ENCODE measurements at regions not wholly inside any gene's neighbourhood (a gene's known extent, or its start where the extent isn't known, plus 50 kb on each side); places are given as distances from the start of the nearest gene placed in this dataset.

- Mint-ChIP-seq H3K27ac (no peak overlapping the region), H3K36me3 (no peaks in the 10 kb centered on the region), H3K4me3 (no peak overlapping the region), H3K9me3 (no peaks in the 10 kb centered on the region), H3K4me1 (no peaks in the 10 kb centered on the region), H3K27me3 (no peaks in the 10 kb centered on the region)
- ATAC-seq (ENCODE audit: low read depth) (no peak), DNase-seq (ENCODE audit: low spot score in 2 of 2) (no peak)
Observed at GRCh38 chr16:59252317-59252716, 518.2 kb upstream of the GOT2 start.

DNA sequence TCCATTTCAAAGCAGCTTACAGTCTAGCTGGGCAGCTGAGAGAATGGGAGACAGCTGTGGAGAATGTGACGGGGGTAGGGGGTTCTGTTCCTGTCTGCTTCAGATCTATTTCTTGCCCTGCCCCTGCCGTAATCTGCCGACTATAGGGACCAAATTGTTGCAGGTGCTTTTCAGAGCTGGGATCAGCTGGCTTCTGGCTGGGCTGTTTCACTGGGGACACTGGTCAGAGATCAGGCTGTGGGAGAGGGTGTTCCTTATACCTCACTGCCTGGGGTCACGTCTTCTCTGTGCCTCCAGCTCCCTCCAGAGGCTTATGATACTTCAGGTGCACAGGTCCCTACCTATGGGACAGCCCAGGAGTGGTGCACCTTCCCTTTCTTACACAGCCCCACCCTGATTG is 514.9 kb upstream of the GOT2 start:
- H3K4me3 Mint-ChIP-seq = no peak overlapping the region
- H3K9me3 Mint-ChIP-seq = no peaks in the 10 kb centered on the region
- H3K27ac Mint-ChIP-seq = no peak overlapping the region
- no peak for ATAC-seq (ENCODE audit: low read depth)
- no peak for DNase-seq (ENCODE audit: low spot score in 2 of 2)
- H3K27me3 Mint-ChIP-seq = no peaks in the 10 kb centered on the region
- no peaks in the 10 kb centered on the region for H3K4me1 Mint-ChIP-seq
- no peaks in the 10 kb centered on the region for H3K36me3 Mint-ChIP-seq

DNA sequence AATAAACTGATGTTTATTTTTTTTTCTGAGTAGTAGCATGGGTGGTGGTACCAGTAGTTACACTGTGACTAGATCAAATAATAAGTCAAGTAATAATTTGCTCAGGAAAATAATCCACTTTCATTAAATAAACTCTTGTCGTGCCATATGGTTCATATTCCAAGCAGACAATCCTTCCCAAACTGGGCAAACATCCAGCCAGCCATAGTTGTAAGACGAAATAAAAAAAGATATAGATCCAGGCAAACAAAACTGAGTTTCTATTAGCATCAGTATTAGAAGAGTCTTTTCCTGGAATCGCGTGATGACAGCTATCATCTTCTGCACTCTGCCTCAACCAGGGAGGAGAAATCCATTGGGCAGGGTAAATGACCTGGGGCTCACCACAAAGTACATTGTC is 508.4 kb upstream of the GOT2 start:
- DNase-seq (ENCODE audit: low spot score in 2 of 2) (no peak), ATAC-seq (ENCODE audit: low read depth) (no peak)
- Mint-ChIP-seq H3K4me3 (no peak overlapping the region), H3K27ac (no peak overlapping the region), H3K9me3 (peaks cover 7% of the 10 kb centered on the region), H3K36me3 (no peaks in the 10 kb centered on the region), H3K4me1 (no peaks in the 10 kb centered on the region), H3K27me3 (no peaks in the 10 kb centered on the region)

- Mint-ChIP-seq H3K27ac (no peak overlapping the region), H3K36me3 (no peaks in the 10 kb centered on the region), H3K4me1 (no peaks in the 10 kb centered on the region), H3K4me3 (no peak overlapping the region), H3K9me3 (peaks cover 9% of the 10 kb centered on the region), H3K27me3 (no peaks in the 10 kb centered on the region)
- ATAC-seq (ENCODE audit: low read depth) = no peak
- DNase-seq (ENCODE audit: low spot score in 2 of 2) = no peak
Observed at GRCh38 chr16:59238246-59238645, 504.1 kb upstream of the GOT2 start.

GRCh38 chr16:59236804-59237458 is 502.8 kb upstream of the GOT2 start:
- no peak for DNase-seq (ENCODE audit: low spot score in 2 of 2)
- H3K27ac Mint-ChIP-seq = no peak overlapping the region
- no peaks in the 10 kb centered on the region for H3K4me1 Mint-ChIP-seq
- no peaks in the 10 kb centered on the region for H3K36me3 Mint-ChIP-seq
- ATAC-seq (ENCODE audit: low read depth) = no peak
- no peaks in the 10 kb centered on the region for H3K27me3 Mint-ChIP-seq
- H3K4me3 Mint-ChIP-seq = no peak overlapping the region
- H3K9me3 Mint-ChIP-seq = peaks cover 7% of the 10 kb centered on the region

- Mint-ChIP-seq H3K36me3 (no peaks in the 10 kb centered on the region), H3K4me1 (no peaks in the 10 kb centered on the region), H3K9me3 (no peaks in the 10 kb centered on the region), H3K27ac (no peak overlapping the region), H3K4me3 (no peak overlapping the region), H3K27me3 (no peaks in the 10 kb centered on the region)
- no peak for DNase-seq (ENCODE audit: low spot score in 2 of 2)
- ATAC-seq (ENCODE audit: low read depth) = no peak
Observed at GRCh38 chr16:59224401-59224800, 490.3 kb upstream of the GOT2 start.

DNA sequence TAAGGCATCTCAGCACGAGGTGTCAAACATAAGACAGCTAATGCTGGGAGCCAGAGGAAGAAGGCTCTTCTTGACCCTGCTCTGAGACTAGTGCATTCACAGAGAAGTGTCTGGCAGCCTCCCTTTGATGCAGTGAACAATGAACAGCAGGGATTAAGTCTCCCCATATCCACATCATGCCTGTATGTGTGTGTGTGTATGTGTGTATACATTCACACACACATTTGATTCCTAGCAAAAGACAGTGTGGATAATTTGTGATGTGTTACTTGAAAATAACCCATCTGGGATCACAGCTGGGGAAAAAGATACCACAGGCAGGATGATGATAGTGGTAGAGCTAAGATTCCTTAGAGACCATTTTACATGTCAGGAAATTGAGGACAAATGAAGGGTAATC is 485.9 kb upstream of the GOT2 start:
- Mint-ChIP-seq H3K27me3 (no peaks in the 10 kb centered on the region), H3K36me3 (no peaks in the 10 kb centered on the region)
- no peak for ATAC-seq (ENCODE audit: low read depth)

GRCh38 chr16:59216291-59216690 is 482.2 kb upstream of the GOT2 start:
- Mint-ChIP-seq H3K27me3 (no peaks in the 10 kb centered on the region), H3K36me3 (no peaks in the 10 kb centered on the region), H3K9me3 (peaks cover 5% of the 10 kb centered on the region), H3K4me1 (no peaks in the 10 kb centered on the region), H3K4me3 (no peak overlapping the region), H3K27ac (no peak overlapping the region)
- ATAC-seq (ENCODE audit: low read depth) (no peak), DNase-seq (ENCODE audit: low spot score in 2 of 2) (no peak)

More for the DNA sequence above, 485.9 kb upstream of the GOT2 start:
- no peak overlapping the region for H3K4me3 Mint-ChIP-seq
- no peak for DNase-seq (ENCODE audit: low spot score in 2 of 2)
- peaks cover 5% of the 10 kb centered on the region for H3K9me3 Mint-ChIP-seq
- no peak overlapping the region for H3K27ac Mint-ChIP-seq
- no peaks in the 10 kb centered on the region for H3K4me1 Mint-ChIP-seq

GRCh38 chr16:59214455-59214854 is 480.3 kb upstream of the GOT2 start:
- H3K9me3 Mint-ChIP-seq = peaks cover 5% of the 10 kb centered on the region
- H3K27ac Mint-ChIP-seq = no peak overlapping the region
- no peaks in the 10 kb centered on the region for H3K27me3 Mint-ChIP-seq
- H3K36me3 Mint-ChIP-seq = no peaks in the 10 kb centered on the region
- ATAC-seq (ENCODE audit: low read depth) (no peak), DNase-seq (ENCODE audit: low spot score in 2 of 2) (no peak)
- no peaks in the 10 kb centered on the region for H3K4me1 Mint-ChIP-seq
- H3K4me3 Mint-ChIP-seq = no peak overlapping the region

DNA sequence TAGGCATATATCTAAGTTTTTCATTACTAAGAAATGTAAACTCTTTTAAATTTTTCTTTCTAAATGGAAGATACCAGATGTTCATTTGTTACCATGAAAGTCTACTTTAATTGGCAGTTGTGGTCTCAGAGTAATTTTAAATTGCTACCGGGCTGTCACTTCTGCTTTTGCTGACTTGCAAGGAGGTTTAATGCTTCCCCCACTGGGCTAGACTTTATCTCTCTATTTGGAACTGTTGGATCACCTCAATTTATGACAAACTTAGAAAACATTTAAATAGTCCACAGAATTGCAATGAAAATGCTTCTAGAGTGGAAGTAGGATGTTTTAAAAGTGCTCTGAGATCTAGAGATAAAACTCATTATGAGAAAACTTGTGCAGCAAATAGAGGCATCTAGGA is 479.8 kb upstream of the GOT2 start:
- Mint-ChIP-seq H3K27ac (no peak overlapping the region), H3K4me1 (no peaks in the 10 kb centered on the region), H3K9me3 (peaks cover 5% of the 10 kb centered on the region), H3K4me3 (no peak overlapping the region), H3K36me3 (no peaks in the 10 kb centered on the region), H3K27me3 (no peaks in the 10 kb centered on the region)
- DNase-seq (ENCODE audit: low spot score in 2 of 2) (no peak), ATAC-seq (ENCODE audit: low read depth) (no peak)

DNA sequence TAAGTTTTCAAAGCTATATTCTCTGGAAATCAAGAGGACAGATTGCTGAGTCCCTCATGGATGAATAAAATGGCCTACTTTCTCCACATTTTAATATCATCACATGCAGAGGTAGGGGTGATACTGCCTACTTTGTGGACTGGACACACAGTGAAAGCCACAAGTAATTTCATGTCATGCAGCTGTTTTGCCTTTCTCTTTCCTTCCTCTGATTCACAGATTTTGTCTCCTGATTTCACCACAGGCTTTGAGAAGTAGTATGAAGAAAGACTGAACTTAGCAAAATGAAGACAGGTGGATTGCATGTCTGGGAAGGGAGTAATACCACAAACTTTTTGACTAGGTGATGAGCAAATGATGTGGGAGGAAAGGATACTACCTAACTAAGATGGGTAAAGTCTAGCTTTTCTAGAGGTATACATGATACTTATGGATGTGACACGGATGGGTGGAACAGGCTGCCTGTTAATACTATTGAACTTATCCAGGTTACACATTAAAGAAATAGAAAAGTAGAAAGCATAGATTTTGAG is 478.4 kb upstream of the GOT2 start:
- Mint-ChIP-seq H3K27ac (no peak overlapping the region), H3K9me3 (peaks cover 2% of the 10 kb centered on the region), H3K4me1 (no peaks in the 10 kb centered on the region), H3K27me3 (no peaks in the 10 kb centered on the region), H3K36me3 (no peaks in the 10 kb centered on the region), H3K4me3 (no peak overlapping the region)
- ATAC-seq (ENCODE audit: low read depth) (no peak), DNase-seq (ENCODE audit: low spot score in 2 of 2) (no peak)

- H3K27ac Mint-ChIP-seq = no peak overlapping the region
- DNase-seq (ENCODE audit: low spot score in 2 of 2) (no peak), ATAC-seq (ENCODE audit: low read depth) (no peak)
- no peak overlapping the region for H3K4me3 Mint-ChIP-seq
- H3K9me3 Mint-ChIP-seq = peaks cover 3% of the 10 kb centered on the region
- no peaks in the 10 kb centered on the region for H3K36me3 Mint-ChIP-seq
- no peaks in the 10 kb centered on the region for H3K27me3 Mint-ChIP-seq
- H3K4me1 Mint-ChIP-seq = no peaks in the 10 kb centered on the region
Observed at GRCh38 chr16:59210955-59211541, 476.9 kb upstream of the GOT2 start.

GRCh38 chr16:59205403-59205802 is 471.3 kb upstream of the GOT2 start:
- Mint-ChIP-seq H3K27ac (no peak overlapping the region), H3K4me3 (no peak overlapping the region), H3K9me3 (peaks cover 4% of the 10 kb centered on the region), H3K4me1 (no peaks in the 10 kb centered on the region), H3K36me3 (no peaks in the 10 kb centered on the region), H3K27me3 (no peaks in the 10 kb centered on the region)
- DNase-seq (ENCODE audit: low spot score in 2 of 2) (no peak), ATAC-seq (ENCODE audit: low read depth) (no peak)

GRCh38 chr16:59204589-59204988 is 470.5 kb upstream of the GOT2 start:
- no peak for ATAC-seq (ENCODE audit: low read depth)
- H3K4me3 Mint-ChIP-seq = no peak overlapping the region
- peaks cover 4% of the 10 kb centered on the region for H3K9me3 Mint-ChIP-seq
- H3K27me3 Mint-ChIP-seq = no peaks in the 10 kb centered on the region
- H3K4me1 Mint-ChIP-seq = no peaks in the 10 kb centered on the region
- H3K27ac Mint-ChIP-seq = no peak overlapping the region
- no peak for DNase-seq (ENCODE audit: low spot score in 2 of 2)
- H3K36me3 Mint-ChIP-seq = no peaks in the 10 kb centered on the region

All from memory B cell (primary cell).